Lower leg skin (tissue), 4 donors: ENCODE measurements at regions not wholly inside any gene's neighbourhood (a gene's known extent, or its start where the extent isn't known, plus 50 kb on each side); places are given as distances from the start of the nearest gene placed in this dataset.

Experiments used
- DNase-seq, 2 donors: peaks; one replicate each; pipeline ENCODE4 v3.0.0-alpha.2; 2019; ENCODE audit warnings: low spot score in 2 of 2
- H3K4me3 ChIP-seq: fragments of 200-600 bp; sonication (generic); 2 replicates; pipeline ENCODE4 v1.5.1; 2017; ENCODE audit warnings: mild to moderate bottlenecking, low read depth; ENCODE audit not compliant: poor library complexity, severe bottlenecking
- CTCF ChIP-seq, 3 donors: fragments of 450-650 bp; IDR thresholded peaks; one replicate each; pipeline ENCODE4 v1.5.1; 2016; ENCODE audit warnings: antibody characterized with exemption in 3 of 3, mild to moderate bottlenecking in 3 of 3, moderate library complexity in 2 of 3
- POLR2A ChIP-seq, 2 donors: fragments of 450-650 bp; IDR thresholded peaks; one replicate each; pipeline ENCODE4 v1.6.1; 2016 to 2017; ENCODE audit warnings: antibody characterized with exemption in 2 of 2, mild to moderate bottlenecking in 1 of 2, moderate library complexity in 1 of 2
- whole genome bisulfite sequencing, 2 donors: methylation state at CpG; one replicate each; pipeline ENCODE4 v1.1.5; 2018; 5-methylcytosine and 5-hydroxymethylcytosine counted together
- intact Hi-C: fragments of 100-400 bp; cut with DNase I; formaldehyde crosslinking; loops from one replicate; pipeline ENCODE4 v1.15.0; 2023; ENCODE audit warnings: low total_unique reads

GRCh38 chr1:173415905-173416450 lies 61.2 kb upstream of the PRDX6 start:
- intact Hi-C loops, result no loop called here
- no peak overlapping the region for H3K4me3 ChIP-seq
- WGBS, 2 donors, result 87 to 96% methylated on average over 5 of the region's 5 CpGs
- DNase-seq, result no peak
- TF ChIP-seq POLR2A (IDR thresholded peaks at IDR 0.05) (no peak), CTCF (IDR thresholded peaks at IDR 0.05) (no peak)

GRCh38 chr1:173417563-173417962 lies 59.6 kb upstream of the PRDX6 start:
- intact Hi-C loops, result no loop called here
- TF ChIP-seq POLR2A (IDR thresholded peaks at IDR 0.05), result no peak
- TF ChIP-seq CTCF (IDR thresholded peaks at IDR 0.05), result no peak
- no peak for DNase-seq

GRCh38 chr1:173418107-173418985 lies 58.8 kb upstream of the PRDX6 start:
- no peak for DNase-seq
- intact Hi-C loops, result no loop called here
- TF ChIP-seq CTCF (IDR thresholded peaks at IDR 0.05), result no peak
- TF ChIP-seq POLR2A (IDR thresholded peaks at IDR 0.05), result no peak
- H3K4me3 ChIP-seq, result no peak overlapping the region
- WGBS, 2 donors, result 74 to 75% methylated on average over 11 of the region's 11 CpGs

More at GRCh38 chr1:173417563-173417962, 59.6 kb upstream of the PRDX6 start:
- no peak overlapping the region for H3K4me3 ChIP-seq
- 73 to 75% methylated on average over 1 of the region's 1 CpG for WGBS, 2 donors

- WGBS, 2 donors, result 5% methylated on average over 7 of the region's 7 CpGs
- peak in 1 of 2 donors; percentile 59 for DNase-seq
- no peak for TF ChIP-seq CTCF (IDR thresholded peaks at IDR 0.05)
- TF ChIP-seq POLR2A (IDR thresholded peaks at IDR 0.05), result no peak
- H3K4me3 ChIP-seq, result no peak overlapping the region
- intact Hi-C loops, result no loop called here
Observed at GRCh38 chr1:173420330-173420806, 56.8 kb upstream of the PRDX6 start.

GRCh38 chr1:173421286-173421685 lies 55.8 kb upstream of the PRDX6 start:
- intact Hi-C loops, result no loop called here
- WGBS, 2 donors, result 80 to 82% methylated on average over 4 of the region's 4 CpGs
- TF ChIP-seq CTCF (IDR thresholded peaks at IDR 0.05) (no peak), POLR2A (IDR thresholded peaks at IDR 0.05) (no peak)
- no peak overlapping the region for H3K4me3 ChIP-seq
- no peak for DNase-seq
